HTR-8/SVneo (cell line): ENCODE measurements at regions not wholly inside any gene's neighbourhood (a gene's known extent, or its start where the extent isn't known, plus 50 kb on each side); places are given as distances from the start of the nearest gene placed in this dataset.
A peak's percentile ranks its signal among the peaks of the same experiment; 100 is the strongest.

Source experiments
- DNase-seq: peaks from one replicate; pipeline ENCODE4 v3.0.0; 2011; ENCODE audit warnings: low spot score, mixed read lengths; ENCODE audit not compliant: insufficient read length
- FAIRE-seq: peaks from 2 replicates; lab custom pipeline; 2011; peaks lifted over from hg19 to GRCh38; lab: Jason Lieb, UNC

- no peak for FAIRE-seq
- no peak for DNase-seq
Observed at GRCh38 chr20:10911298-10911697, 237.5 kb upstream of the JAG1 start.

DNA sequence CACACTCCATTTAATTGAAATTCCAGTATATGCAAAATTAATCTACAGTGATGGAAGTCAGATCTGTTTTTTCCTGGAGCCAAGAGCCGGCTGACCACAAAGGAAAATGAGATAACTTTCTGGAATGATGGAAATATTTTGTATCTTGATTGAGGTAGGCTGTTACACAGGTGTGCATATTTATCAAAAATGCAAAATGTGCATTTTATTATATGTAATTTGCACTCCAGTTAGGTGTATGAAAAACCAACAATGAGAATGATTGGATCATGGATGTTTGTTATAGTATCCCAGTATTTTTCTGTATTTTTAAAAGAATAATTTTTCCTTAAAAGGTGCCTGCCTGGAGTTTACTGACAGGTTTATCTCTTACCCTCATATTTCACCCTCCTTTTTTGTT lies 242.0 kb upstream of the JAG1 start:
- DNase-seq, result no peak

GRCh38 chr20:10916312-10916711 lies 242.5 kb upstream of the JAG1 start:
- FAIRE-seq (no peak), DNase-seq (no peak)

More for the DNA sequence above, 242.0 kb upstream of the JAG1 start:
- no peak for FAIRE-seq

DNA sequence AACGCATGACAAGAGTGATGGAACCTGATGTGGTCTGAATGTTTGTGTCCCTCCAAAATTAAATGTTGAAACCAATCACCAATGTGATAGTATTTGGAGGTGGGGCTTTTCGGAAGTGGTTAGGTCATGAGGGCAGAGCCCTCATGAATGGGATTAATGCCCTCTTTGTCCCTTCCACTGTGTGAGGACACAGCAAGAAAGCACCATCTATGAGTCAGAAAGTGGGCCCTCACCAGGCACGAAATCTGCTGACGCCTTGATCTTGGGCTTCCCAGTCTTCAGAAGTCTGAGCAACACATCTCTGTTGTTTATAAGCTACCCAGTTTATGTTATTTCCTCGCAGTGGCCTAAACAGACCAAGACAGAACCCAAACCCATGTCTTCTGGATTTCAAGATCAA lies 244.0 kb upstream of the JAG1 start:
- DNase-seq (no peak), FAIRE-seq (no peak)

DNA sequence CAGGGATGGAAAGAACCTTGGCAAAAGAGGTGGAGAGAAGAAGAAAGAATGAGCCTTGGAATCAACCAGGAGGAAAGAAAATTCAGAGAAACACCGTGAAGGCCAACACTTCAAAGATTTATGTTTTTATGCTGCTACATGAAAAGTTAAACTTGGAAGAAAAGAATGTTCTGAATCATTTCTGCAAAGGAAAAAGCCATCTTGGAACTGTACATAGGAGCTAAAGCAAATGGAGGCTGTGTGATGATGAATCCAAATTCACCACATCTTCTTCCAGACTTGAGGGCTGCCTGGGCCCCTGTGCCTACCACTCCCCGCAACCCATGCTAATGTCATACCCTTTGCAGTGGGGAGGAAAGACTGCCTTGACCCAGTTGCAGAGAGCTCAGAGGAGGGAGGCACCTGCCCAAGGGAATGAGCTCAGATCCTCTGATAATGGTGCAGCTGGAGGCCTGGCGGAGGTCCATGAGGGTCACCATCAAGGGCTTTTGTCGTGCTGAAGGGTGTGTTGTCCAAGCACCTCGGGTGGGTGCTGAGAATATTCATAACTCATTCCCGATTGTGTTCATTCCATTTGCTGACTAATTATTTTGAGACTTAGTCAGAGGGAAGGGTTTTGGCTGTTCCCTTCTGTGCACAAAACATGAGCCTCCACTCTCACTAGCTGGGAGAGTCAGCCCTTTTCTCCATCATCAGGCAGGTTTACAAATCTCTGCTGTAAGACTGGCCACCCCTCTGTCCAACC lies 245.8 kb upstream of the JAG1 start:
- FAIRE-seq (peak; percentile 4), DNase-seq (no peak)

GRCh38 chr20:10920396-10920795 lies 246.6 kb upstream of the JAG1 start:
- FAIRE-seq, result no peak
- no peak for DNase-seq

- DNase-seq (no peak), FAIRE-seq (no peak)
Observed at GRCh38 chr20:10921491-10922010, 247.8 kb upstream of the JAG1 start.

DNA sequence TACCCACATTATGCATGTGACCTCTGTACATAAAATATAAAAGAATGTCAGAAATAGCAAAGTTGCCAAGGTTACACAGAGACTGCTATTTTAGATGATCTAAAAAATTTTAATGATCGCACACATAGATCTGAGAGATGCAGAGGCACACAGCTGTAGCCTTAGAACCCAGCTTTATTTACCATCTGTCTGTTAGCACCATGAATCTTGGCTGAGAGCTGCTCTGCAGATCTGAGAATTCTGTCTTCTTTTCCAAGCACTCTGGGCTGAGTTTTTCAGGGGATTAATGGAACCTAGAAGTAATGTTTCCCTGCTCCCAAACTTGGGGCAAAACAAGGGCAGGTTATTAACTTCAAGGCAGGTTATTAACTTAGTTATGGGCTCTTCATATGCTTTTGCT lies 248.7 kb upstream of the JAG1 start:
- no peak for FAIRE-seq

DNA sequence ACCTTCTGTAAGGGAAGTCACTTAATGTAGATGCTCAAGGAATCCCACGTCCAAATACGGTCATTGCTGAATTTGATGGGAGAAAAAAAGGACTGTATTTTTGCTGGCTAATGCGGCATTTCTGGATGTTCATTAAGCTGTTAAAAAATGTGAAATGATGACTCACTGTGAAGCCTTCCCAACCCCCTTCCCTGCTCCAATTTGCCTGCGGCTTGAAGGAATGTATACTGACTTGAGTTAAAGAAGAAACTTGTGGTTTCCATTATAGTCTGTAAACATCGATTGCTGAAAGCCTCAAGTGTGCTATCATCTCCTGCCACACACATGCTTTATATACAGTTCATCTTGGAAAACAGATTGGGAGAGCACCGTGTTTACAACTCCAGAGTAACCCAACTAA lies 249.1 kb upstream of the JAG1 start:
- peak; percentile 41 for DNase-seq
- no peak for FAIRE-seq

More for the DNA sequence above, 248.7 kb upstream of the JAG1 start:
- no peak for DNase-seq

DNA sequence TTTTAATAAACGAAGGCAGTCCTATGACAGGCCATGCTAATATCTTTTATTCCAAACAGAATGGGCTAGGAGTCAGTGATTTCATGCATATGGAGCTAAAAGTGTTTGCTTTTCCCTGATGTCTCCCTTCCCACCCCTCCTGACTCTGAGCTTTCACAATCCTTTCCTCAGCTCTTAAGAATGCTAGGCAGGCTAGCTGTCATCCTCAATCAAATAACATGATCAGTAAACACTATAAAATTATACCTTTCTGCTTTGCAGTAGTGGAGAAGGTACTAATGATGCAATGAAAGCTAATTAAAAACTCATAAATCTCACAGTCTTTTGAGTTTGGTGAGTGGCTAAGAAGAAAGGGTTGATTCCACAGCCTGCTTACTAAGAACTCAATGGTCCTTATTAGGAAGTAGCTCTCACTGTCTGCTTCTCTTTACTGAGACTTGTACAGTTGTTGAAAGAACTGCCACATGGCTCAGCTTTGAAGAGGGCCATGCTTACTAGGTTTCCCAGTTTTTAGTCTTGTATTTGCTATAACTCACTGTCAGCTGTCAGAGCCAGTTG lies 250.9 kb upstream of the JAG1 start:
- no peak for FAIRE-seq
- DNase-seq, result peak; percentile 39

GRCh38 chr20:10925767-10926166 lies 252.0 kb upstream of the JAG1 start:
- FAIRE-seq, result no peak
- no peak for DNase-seq

DNA sequence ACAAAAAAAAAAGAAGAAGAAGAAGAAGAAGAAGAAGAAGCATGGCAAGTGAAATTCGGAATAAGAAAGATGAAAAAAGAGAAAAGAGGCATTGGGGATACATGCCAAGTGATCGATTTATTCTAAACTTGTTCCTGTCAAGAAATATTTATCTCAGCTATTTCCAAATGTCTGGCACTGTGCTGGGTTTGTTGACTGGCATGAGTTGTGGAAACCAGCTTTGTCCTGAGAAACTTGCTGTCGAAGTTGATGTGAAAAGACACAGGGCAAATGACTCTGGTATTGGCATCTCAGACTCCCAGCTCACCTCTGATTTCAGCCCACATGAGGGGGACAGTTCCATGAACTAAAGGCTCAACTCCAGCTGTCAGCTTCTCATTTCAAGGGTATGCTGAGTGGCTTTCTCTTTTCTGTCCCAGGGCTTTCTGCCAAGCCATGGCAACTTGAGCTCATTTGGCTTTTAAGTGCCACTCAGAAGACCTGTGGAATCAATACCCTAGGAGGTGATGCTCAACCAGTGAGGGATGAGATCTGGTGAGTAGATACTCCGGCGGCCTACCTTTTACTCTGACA lies 253.3 kb upstream of the JAG1 start:
- DNase-seq, result no peak
- no peak for FAIRE-seq

- FAIRE-seq, result no peak
- no peak for DNase-seq
Observed at GRCh38 chr20:10927936-10928840, 254.4 kb upstream of the JAG1 start.

GRCh38 chr20:10928841-10929421 lies 255.1 kb upstream of the JAG1 start:
- no peak for DNase-seq
- no peak for FAIRE-seq

DNA sequence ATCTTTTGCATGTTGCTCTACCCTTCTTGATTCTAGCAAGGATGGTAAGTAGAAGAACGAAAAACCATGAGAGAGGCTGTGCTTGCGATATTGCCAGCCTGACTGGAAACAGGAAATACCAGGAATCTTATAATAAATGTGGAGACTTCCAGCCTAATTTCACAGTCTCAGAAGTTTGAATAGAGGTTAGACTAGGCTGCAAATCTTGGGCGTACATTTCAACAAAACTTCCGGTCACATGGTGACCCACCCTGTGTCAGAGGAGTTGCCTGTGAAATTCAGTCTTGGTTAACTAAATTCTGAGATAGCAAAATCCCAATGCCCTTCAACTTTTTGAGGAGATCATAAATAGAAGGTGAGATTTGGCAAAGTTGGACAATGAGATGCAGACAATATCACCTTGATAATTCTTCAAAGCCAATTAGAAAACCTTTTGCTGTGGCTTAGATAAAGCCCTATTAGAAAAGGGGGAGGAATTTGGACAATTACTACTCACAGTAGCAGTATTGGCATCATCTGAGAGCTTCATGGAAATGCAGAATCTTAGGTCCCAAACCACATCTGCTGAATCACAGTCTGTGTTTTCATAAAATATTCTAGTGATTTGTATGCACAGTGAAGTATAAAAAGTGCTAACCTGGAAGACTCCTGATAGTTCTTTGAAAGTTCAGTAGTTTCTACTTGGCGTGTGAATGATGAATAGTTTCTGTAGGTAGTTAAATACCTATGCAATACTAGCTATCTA lies 262.0 kb upstream of the JAG1 start:
- FAIRE-seq (no peak), DNase-seq (no peak)

- DNase-seq (no peak), FAIRE-seq (peak; percentile 31)
Observed at GRCh38 chr20:10936786-10937185, 263.0 kb upstream of the JAG1 start.

- FAIRE-seq, result no peak
- DNase-seq, result no peak
Observed at GRCh38 chr20:10939331-10939941, 265.6 kb upstream of the JAG1 start.

GRCh38 chr20:10940941-10941340 lies 267.1 kb upstream of the JAG1 start:
- DNase-seq (no peak), FAIRE-seq (no peak)

DNA sequence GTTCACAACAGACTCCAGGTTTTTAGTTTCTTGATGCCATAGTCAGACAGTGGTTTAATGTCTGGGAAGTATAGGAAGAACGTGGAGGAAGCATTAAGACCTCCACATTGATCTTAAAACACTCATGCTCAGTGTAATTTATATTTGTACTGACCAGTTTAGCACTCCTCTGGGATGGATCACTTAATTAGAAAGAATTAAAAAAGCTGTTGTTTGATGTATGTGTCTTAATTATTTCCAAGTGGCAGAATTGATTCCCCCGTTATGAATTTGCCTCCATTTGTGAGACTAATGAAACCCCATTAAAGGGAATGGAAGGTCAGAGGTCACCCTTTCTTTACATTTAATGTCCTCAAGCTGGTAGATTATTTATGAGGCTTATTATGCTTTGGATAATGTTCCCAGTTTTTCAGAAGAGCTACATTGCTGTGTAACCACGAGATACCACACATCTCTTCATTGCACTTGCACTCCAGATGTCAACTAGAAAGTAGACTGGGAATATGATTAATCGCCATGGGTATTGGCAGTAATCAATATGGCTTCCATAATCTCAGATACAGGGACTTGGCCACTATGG lies 270.0 kb upstream of the JAG1 start:
- DNase-seq (no peak), FAIRE-seq (no peak)
